IPS DF 6.9 (cell line): ENCODE measurements at regions not wholly inside any gene's neighbourhood (a gene's known extent, or its start where the extent isn't known, plus 50 kb on each side); places are given as distances from the start of the nearest gene placed in this dataset.

Experiments used
- DNase-seq: peaks from one replicate; pipeline ENCODE4 v3.0.0-alpha.2; 2013; ENCODE audit warnings: low read depth, low spot score
- H3K27ac ChIP-seq: one replicate; pipeline ENCODE4 v1.5.1; 2013; ENCODE audit warnings: low read length, control low read depth
- H3K27me3 ChIP-seq: 2 replicates; pipeline ENCODE4 v1.6.1; 2013; ENCODE audit warnings: mild to moderate bottlenecking, low read length; ENCODE audit not compliant: control insufficient read depth, insufficient read depth
- H3K36me3 ChIP-seq: 2 replicates; pipeline ENCODE4 v1.6.1; 2013; ENCODE audit warnings: low read length; ENCODE audit not compliant: control insufficient read depth, insufficient read depth
- H3K4me1 ChIP-seq: 2 replicates; pipeline ENCODE4 v1.6.1; 2013; ENCODE audit warnings: low read length; ENCODE audit not compliant: control insufficient read depth, insufficient read depth
- H3K4me3 ChIP-seq: 2 replicates; pipeline ENCODE4 v1.5.1; 2013; ENCODE audit warnings: mild to moderate bottlenecking, low read length
- H3K9me3 ChIP-seq: 2 replicates; pipeline ENCODE4 v1.6.1; 2013; ENCODE audit warnings: low read length, inconsistent platforms; ENCODE audit not compliant: control insufficient read depth, insufficient read depth
- WGBS: extraction: QIAGEN DNeasy Blood & Tissue Kit; methylation state at CpG from one replicate; pipeline ENCODE4 v1.1.7; 2013; ENCODE audit warnings: mixed read lengths, missing lambda C conversion rate; ENCODE audit not compliant: insufficient read length, insufficient coverage; 5-methylcytosine and 5-hydroxymethylcytosine counted together

DNA sequence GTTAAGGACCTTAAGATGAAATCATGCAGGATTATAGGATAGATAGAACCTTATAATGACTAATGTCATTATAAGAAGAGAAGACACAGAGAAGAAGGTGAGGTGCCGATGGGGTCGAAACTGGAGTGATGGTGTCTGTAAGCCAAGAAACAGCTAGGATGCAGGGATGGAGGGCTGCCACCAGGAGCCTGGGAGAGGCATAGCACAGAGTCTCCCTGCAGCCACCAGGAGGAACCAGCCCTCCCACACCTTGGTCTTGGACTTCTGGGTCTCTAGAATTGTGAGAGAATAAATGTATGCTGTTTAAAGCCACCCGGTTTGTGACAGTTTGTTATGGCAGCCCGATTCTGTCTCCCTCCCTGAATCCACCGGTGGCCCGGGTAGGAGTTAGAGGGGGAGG is 337.2 kb upstream of the AJAP1 start:
- Histone ChIP-seq H3K4me1 (no peaks in the 10 kb centered on the region), H3K27me3 (no peaks in the 10 kb centered on the region), H3K36me3 (no peaks in the 10 kb centered on the region), H3K27ac (no peak overlapping the region), H3K9me3 (peaks cover 27% of the 10 kb centered on the region), H3K4me3 (no peak overlapping the region)
- WGBS: no CpG with 5 or more reads among the region's 6 CpGs
- no peak for DNase-seq

- WGBS: no CpG with 5 or more reads among the region's 8 CpGs
- no peak for DNase-seq
- Histone ChIP-seq H3K9me3 (peaks cover 36% of the 10 kb centered on the region), H3K27me3 (no peaks in the 10 kb centered on the region), H3K27ac (no peak overlapping the region), H3K4me3 (no peak overlapping the region), H3K36me3 (no peaks in the 10 kb centered on the region), H3K4me1 (no peaks in the 10 kb centered on the region)
These were observed 335.7 kb upstream of the AJAP1 start for GRCh38 chr1:4318720-4319119.

DNA sequence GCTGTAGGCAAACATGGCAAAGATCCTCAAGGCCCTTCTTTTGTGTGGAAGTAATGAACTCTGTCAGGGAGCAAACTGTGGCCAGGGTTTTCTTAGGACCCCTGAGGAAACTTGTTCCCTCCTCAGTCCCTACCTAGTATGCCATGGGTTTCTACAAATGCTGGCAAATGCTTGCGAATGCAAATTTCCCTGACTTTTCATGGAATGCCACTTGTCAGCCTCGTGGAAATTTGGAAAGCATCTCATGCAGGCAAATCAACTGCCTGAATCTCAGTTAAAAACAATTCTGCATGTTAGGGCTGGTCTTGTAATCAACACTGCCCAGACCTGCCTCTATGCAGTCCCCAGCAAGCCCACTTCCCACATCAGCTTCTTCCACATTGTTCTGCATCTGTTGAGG is 334.9 kb upstream of the AJAP1 start:
- H3K27ac ChIP-seq: no peak overlapping the region
- H3K36me3 ChIP-seq: no peaks in the 10 kb centered on the region
- H3K9me3 ChIP-seq: peaks cover 38% of the 10 kb centered on the region
- no peaks in the 10 kb centered on the region for H3K4me1 ChIP-seq
- DNase-seq: no peak
- no peak overlapping the region for H3K4me3 ChIP-seq
- H3K27me3 ChIP-seq: no peaks in the 10 kb centered on the region
- no CpG with 5 or more reads among the region's 2 CpGs for WGBS

GRCh38 chr1:4322881-4323280 is 331.5 kb upstream of the AJAP1 start:
- H3K27me3 ChIP-seq: no peaks in the 10 kb centered on the region
- no peak overlapping the region for H3K27ac ChIP-seq
- WGBS: no CpG with 5 or more reads among the region's 7 CpGs
- no peak for DNase-seq
- H3K4me1 ChIP-seq: no peaks in the 10 kb centered on the region
- H3K9me3 ChIP-seq: peaks cover 44% of the 10 kb centered on the region
- H3K4me3 ChIP-seq: no peak overlapping the region
- H3K36me3 ChIP-seq: no peaks in the 10 kb centered on the region

DNA sequence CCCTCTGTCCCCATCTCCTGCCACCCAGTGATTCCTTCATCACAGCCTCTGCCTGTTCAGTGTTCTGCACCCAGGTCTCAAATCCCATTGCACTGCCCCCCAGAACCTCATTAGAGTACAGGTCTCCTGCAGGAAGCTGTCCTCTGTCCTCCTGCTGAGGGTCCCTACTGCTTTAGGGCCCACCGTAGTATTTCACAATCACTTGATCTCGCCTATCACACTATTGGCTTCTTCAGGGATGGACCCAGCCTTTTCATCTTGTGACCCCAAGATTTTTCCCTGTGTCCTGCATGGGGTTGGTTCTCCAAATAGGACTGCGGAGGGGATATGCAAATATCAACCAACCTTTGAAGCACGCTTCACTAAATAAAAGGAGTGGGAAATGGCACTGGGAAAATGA is 331.1 kb upstream of the AJAP1 start:
- Histone ChIP-seq H3K4me3 (no peak overlapping the region), H3K4me1 (no peaks in the 10 kb centered on the region), H3K27me3 (no peaks in the 10 kb centered on the region), H3K36me3 (no peaks in the 10 kb centered on the region), H3K9me3 (peaks cover 48% of the 10 kb centered on the region), H3K27ac (no peak overlapping the region)
- no CpG with 5 or more reads among the region's 4 CpGs for WGBS
- DNase-seq: no peak

DNA sequence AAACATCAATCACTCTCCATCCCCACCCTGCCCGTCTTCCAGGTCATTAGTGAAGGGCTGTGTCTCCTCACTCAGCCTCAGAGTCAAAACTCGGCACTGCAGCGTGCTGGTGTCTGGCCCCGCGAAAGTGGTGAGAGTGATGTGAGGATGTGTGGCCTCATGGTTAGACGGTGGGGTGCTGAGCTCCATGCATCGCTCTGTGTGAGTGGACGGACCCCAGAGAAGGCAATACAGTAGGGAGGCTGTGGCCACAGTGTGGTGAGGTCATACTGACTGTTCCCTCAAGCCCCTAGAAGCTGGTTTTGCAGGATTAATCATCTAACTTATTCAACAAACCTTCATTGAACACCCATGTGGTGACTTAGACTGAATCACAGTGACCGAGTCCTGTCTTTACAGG is 329.9 kb upstream of the AJAP1 start:
- Histone ChIP-seq H3K27ac (no peak overlapping the region), H3K4me1 (no peaks in the 10 kb centered on the region), H3K4me3 (no peak overlapping the region), H3K36me3 (no peaks in the 10 kb centered on the region), H3K9me3 (peaks cover 52% of the 10 kb centered on the region), H3K27me3 (no peaks in the 10 kb centered on the region)
- no peak for DNase-seq
- WGBS: no CpG with 5 or more reads among the region's 9 CpGs

GRCh38 chr1:4327142-4327541 is 327.3 kb upstream of the AJAP1 start:
- Histone ChIP-seq H3K27me3 (no peaks in the 10 kb centered on the region), H3K9me3 (peaks cover 51% of the 10 kb centered on the region), H3K4me1 (no peaks in the 10 kb centered on the region), H3K4me3 (no peak overlapping the region), H3K27ac (no peak overlapping the region), H3K36me3 (no peaks in the 10 kb centered on the region)
- no CpG with 5 or more reads among the region's 2 CpGs for WGBS
- DNase-seq: no peak

GRCh38 chr1:4328402-4329071 is 325.9 kb upstream of the AJAP1 start:
- DNase-seq: no peak
- H3K4me3 ChIP-seq: no peak overlapping the region
- H3K27me3 ChIP-seq: no peaks in the 10 kb centered on the region
- H3K4me1 ChIP-seq: no peaks in the 10 kb centered on the region
- H3K27ac ChIP-seq: no peak overlapping the region
- H3K9me3 ChIP-seq: peaks cover 40% of the 10 kb centered on the region
- no peaks in the 10 kb centered on the region for H3K36me3 ChIP-seq
- WGBS: no CpG with 5 or more reads among the region's 10 CpGs

DNA sequence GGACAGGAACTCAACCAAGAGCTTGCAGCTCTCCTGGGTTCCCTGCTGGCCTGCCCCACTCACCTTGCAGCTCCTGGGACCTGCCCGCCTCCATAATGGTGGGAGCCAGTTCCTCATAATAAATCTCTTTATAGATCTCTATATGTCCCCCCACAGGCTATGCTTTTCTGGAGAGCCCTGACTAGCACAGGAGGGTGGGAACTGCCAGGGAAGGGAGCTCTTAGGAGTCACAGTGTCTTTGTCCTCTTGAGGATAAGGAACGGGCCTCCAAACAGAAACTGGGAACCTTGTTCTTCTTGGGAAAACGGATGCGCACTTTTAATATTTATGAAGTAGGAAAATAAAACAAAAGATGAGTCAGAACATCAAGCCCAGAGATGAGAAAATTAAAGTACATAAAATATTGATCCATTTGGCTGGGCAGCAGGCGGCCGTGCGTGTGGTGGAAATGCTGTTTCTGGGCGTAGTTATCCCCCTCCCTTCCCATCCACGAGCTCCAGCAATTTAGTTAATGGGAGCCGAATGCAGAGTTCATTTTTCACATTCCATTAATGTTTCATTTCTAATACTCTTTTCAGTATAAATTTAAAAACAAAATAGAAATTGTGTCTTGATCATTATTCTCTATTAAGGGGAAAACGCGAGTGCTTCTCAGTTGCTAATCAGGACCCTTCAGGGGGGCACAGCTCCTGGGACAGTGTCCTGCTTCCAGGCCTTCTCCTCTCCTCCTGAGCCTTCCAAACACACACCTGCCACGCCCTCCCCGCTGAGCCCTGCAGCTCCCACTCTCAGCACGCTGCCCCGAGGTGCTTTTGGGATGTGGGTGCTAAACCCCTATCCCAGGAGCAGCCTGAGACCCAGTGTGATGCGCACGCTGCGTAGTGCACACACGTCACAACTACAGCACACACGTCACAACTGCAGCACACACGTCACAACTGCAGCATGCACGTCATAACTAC is 323.3 kb upstream of the AJAP1 start:
- no CpG with 5 or more reads among the region's 23 CpGs for WGBS

GRCh38 chr1:4331767-4332163 is 322.6 kb upstream of the AJAP1 start:
- no peak for DNase-seq
- H3K9me3 ChIP-seq: peaks cover 38% of the 10 kb centered on the region

More for the DNA sequence above, 323.3 kb upstream of the AJAP1 start:
- DNase-seq: no peak
- Histone ChIP-seq H3K4me1 (no peaks in the 10 kb centered on the region), H3K27ac (no peak overlapping the region), H3K9me3 (peaks cover 39% of the 10 kb centered on the region), H3K4me3 (no peak overlapping the region), H3K27me3 (no peaks in the 10 kb centered on the region), H3K36me3 (no peaks in the 10 kb centered on the region)

More at GRCh38 chr1:4331767-4332163, 322.6 kb upstream of the AJAP1 start:
- Histone ChIP-seq H3K27ac (no peak overlapping the region), H3K36me3 (no peaks in the 10 kb centered on the region), H3K4me3 (no peak overlapping the region), H3K4me1 (no peaks in the 10 kb centered on the region), H3K27me3 (no peaks in the 10 kb centered on the region)
- WGBS: no CpG with 5 or more reads among the region's 20 CpGs
